HAP-1 (cell line): ENCODE measurements at regions not wholly inside any gene's neighbourhood (a gene's known extent, or its start where the extent isn't known, plus 50 kb on each side); places are given as distances from the start of the nearest gene placed in this dataset.

Source experiments
- DNase-seq, 2 experiments: peaks; one replicate each; pipeline ENCODE4 v3.0.0-alpha.2; 2016 to 2020; ENCODE audit warnings: low spot score in 2 of 2
- H3K27me3 ChIP-seq: fragments of 250-450 bp; sonication (Bioruptor Pico); 2 replicates; pipeline ENCODE4 v1.5.1; 2020; ENCODE audit warnings: low read depth, mild to moderate bottlenecking, moderate library complexity
- H3K36me3 ChIP-seq: fragments of 250-450 bp; sonication (Bioruptor Pico); replicated peaks from 2 replicates; pipeline ENCODE4 v1.5.1; 2020; ENCODE audit warnings: mild to moderate bottlenecking
- H3K4me1 ChIP-seq: fragments of 250-450 bp; sonication (Bioruptor Pico); 2 replicates; pipeline ENCODE4 v1.5.1; 2020; ENCODE audit warnings: mild to moderate bottlenecking
- H3K4me3 ChIP-seq: fragments of 250-450 bp; sonication (Bioruptor Pico); 2 replicates; pipeline ENCODE4 v1.5.1; 2020; ENCODE audit warnings: mild to moderate bottlenecking, moderate library complexity
- H3K9me3 ChIP-seq: fragments of 250-450 bp; sonication (Bioruptor Pico); 2 replicates; pipeline ENCODE4 v1.5.1; 2020; ENCODE audit warnings: mild to moderate bottlenecking, moderate library complexity
- in situ Hi-C: fragments of 300-500 bp; cut with MboI; formaldehyde crosslinking; loops from 3 replicates; pipeline ENCODE4 v1.14.3; 2020; ENCODE audit warnings: low sequenced_read_pairs, inconsistent platforms, mixed read lengths

GRCh38 chr6:131519670-131520436 lies 53.2 kb upstream of the ARG1 start:
- Histone ChIP-seq H3K4me1 (no peaks in the 10 kb centered on the region), H3K4me3 (no peak overlapping the region), H3K9me3 (no peaks in the 10 kb centered on the region), H3K36me3 (no peaks in the 10 kb centered on the region), H3K27me3 (no peaks in the 10 kb centered on the region)
- DNase-seq = peak; percentile 47 to 63
- in situ Hi-C loops = loop anchor here (10.0 kb wide), 1 partner anchor 635 kb away; no protein-coding TSS in a partner anchor
